Mesodermal cell (in vitro differentiated cells): ENCODE measurements at regions not wholly inside any gene's neighbourhood (a gene's known extent, or its start where the extent isn't known, plus 50 kb on each side); places are given as distances from the start of the nearest gene placed in this dataset.

Experiments
- H3K27ac ChIP-seq: 2 replicates; pipeline ENCODE4 v1.7.0; 2013; ENCODE audit warnings: mild to moderate bottlenecking, low read depth, low read length, moderate library complexity; ENCODE audit not compliant: severe bottlenecking
- H3K36me3 ChIP-seq: 2 replicates; pipeline ENCODE4 v1.7.1; 2013; ENCODE audit warnings: mild to moderate bottlenecking, low read length, moderate library complexity; ENCODE audit not compliant: control insufficient read depth, insufficient read depth
- H3K4me1 ChIP-seq: one replicate; pipeline ENCODE4 v1.7.1; 2013; ENCODE audit warnings: mild to moderate bottlenecking, low read length; ENCODE audit not compliant: insufficient read depth, control insufficient read depth, poor library complexity, severe bottlenecking
- H3K4me3 ChIP-seq: 2 replicates; pipeline ENCODE4 v1.7.0; 2013; ENCODE audit warnings: low read length, control low read depth, mild to moderate bottlenecking; ENCODE audit not compliant: insufficient read depth, poor library complexity, severe bottlenecking; ENCODE audit errors: extremely low read depth
- H3K9me3 ChIP-seq: 2 replicates; pipeline ENCODE4 v1.7.1; 2013; ENCODE audit warnings: mild to moderate bottlenecking, low read length, moderate library complexity; ENCODE audit not compliant: control insufficient read depth
- WGBS, 2 experiments: methylation state at CpG; one replicate each; pipeline ENCODE4 v1.1.5; 2013; ENCODE audit warnings: missing lambda C conversion rate in 2 of 2; ENCODE audit not compliant: insufficient coverage in 2 of 2; 5-methylcytosine and 5-hydroxymethylcytosine counted together

DNA sequence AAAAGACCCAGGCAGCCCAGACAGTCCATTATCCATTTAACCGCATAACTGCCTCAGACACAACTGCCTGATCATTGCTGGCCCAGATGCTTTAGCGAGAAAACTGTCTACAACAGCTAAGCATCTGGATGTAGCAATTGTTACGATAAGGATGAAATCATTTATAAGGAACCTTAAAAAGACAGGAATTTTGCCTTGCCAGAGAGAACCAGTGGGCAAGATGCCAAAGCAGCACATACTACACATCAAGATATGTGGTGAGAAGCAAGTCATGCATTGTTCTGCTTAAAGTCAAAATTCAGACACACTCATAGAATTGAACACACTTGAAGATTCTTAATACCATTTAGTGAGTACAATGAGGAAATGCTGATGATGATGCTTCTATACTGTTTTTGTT is 1525.3 kb downstream of the CDH8 start:
- no peaks in the 10 kb centered on the region for H3K9me3 ChIP-seq
- no peaks in the 10 kb centered on the region for H3K4me1 ChIP-seq
- no peak overlapping the region for H3K4me3 ChIP-seq
- H3K27ac ChIP-seq: no peak overlapping the region
- H3K36me3 ChIP-seq: no peaks in the 10 kb centered on the region
- 100% methylated on average over 1 to 2 of the region's 3 CpGs for WGBS, 2 experiments

DNA sequence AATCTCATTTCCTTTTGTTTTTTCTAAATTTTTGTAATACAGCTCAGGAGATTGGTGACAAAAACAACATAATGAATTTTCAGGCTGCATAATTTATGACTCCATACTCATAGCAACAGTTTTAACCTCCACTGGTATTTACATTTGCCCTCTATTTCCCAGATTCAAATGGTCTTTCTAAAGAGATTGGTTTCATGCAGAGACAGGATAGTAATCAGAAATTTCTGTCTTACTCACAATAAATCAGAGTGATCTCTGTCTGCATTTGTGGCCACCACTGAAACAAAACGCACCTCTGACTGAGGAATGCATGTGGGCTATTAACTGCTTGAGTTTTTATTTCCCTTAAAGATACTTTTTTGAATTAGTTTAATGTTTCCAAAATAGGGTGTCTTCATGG is 1526.0 kb downstream of the CDH8 start:
- WGBS, 2 experiments: no CpG with 5 or more reads among the region's 1 CpG

DNA sequence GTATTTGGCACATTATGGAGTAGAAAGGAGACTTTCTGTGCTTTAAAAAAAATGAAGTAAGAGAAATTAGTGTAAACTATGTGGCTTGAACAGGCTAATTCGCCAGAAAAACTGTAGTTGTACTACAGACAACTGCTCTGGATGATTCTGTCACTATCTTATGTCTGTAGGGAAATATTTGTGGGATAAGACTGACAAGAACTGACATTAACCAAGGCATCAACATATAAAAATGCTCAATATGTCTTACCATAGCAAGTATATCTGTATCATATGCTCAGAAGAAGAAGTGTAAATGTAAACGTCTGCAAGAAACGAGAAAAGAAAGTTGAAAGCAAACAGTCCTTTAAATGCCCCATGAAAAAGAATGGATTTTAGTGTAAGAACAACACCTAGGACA is 1545.0 kb downstream of the CDH8 start:
- Histone ChIP-seq H3K4me3 (no peak overlapping the region), H3K4me1 (no peaks in the 10 kb centered on the region), H3K27ac (no peak overlapping the region), H3K9me3 (no peaks in the 10 kb centered on the region), H3K36me3 (no peaks in the 10 kb centered on the region)
- WGBS, 2 experiments: no CpG with 5 or more reads among the region's 3 CpGs

More for the DNA sequence above, 1526.0 kb downstream of the CDH8 start:
- H3K36me3 ChIP-seq: no peaks in the 10 kb centered on the region
- no peaks in the 10 kb centered on the region for H3K4me1 ChIP-seq
- no peak overlapping the region for H3K4me3 ChIP-seq
- no peak overlapping the region for H3K27ac ChIP-seq
- no peaks in the 10 kb centered on the region for H3K9me3 ChIP-seq

DNA sequence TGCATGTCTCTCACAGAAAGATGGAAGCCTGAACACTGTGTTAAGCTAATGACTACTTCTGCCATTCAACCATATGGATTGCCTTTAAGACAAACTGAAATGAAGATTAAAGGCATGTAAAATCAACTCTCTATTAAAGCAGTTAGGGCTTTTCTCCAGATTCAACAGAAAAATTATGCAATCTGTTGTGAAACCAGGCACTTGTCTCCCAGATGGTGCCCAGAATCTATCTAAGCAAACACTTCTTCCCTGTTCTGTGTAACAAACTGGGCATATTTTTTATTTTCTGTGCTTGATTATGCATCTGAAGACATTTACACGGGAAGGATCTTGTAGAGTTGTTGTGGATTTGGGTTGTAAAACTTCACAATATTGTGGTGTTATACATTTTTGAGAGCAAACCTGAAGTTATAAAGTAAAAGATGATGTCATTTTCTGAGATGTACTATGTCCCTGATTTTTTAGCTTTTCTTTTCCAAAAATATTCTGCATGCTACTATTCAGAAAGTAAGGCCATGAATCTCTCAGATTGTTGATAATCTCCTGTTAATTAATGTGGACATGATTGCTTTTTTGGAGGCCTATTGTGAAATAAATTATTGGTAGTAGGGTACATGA is 1550.3 kb downstream of the CDH8 start:
- Histone ChIP-seq H3K4me1 (no peaks in the 10 kb centered on the region), H3K4me3 (no peak overlapping the region), H3K36me3 (no peaks in the 10 kb centered on the region), H3K27ac (no peak overlapping the region), H3K9me3 (no peaks in the 10 kb centered on the region)
- WGBS, 2 experiments: 67 to 89% methylated on average over 1 of the region's 1 CpG

DNA sequence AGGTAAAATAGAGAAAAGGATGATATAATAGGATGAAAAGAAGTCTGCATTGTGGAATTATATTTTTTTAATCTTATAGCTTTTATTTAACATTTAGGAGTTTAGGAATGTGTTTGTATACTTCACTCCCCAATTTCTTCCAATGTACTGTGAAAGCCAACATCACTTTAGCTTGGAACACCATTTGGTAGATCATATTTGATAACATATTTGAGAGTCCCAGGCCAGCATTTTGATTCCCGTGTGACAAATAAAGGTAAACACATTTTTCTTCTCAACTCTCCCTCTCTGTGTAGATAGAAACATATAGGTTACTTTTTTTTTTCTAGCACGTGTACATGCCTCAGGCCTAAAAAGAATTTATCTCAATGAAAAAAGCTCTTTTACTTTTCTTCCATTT is 1551.3 kb downstream of the CDH8 start:
- WGBS, 2 experiments: 78% methylated on average over 1 of the region's 2 CpGs; no CpG with 5 or more reads in 1 of the 2 experiments
- no peaks in the 10 kb centered on the region for H3K36me3 ChIP-seq
- H3K9me3 ChIP-seq: no peaks in the 10 kb centered on the region
- H3K4me3 ChIP-seq: no peak overlapping the region
- no peak overlapping the region for H3K27ac ChIP-seq
- H3K4me1 ChIP-seq: no peaks in the 10 kb centered on the region

DNA sequence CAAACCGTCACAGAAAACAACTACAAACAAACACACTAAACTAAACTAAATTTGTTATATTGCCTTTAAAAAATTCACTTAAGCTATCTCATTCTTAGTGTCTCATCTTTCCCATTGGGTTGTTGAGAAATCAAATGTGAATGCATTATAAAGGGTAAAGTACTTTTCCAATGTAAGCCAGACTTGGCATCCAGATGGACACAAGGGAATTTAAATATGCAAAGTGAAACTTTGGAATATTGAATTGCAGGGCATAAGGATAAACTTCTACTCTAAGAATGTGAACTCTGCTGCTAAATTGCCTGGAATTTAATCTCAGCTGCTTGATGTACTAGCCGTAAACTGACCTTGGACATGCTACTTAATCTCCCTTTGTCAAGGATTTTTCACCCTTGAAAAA is 1554.6 kb downstream of the CDH8 start:
- H3K27ac ChIP-seq: no peak overlapping the region
- WGBS, 2 experiments: no CpG with 5 or more reads among the region's 2 CpGs
- no peaks in the 10 kb centered on the region for H3K4me1 ChIP-seq
- no peaks in the 10 kb centered on the region for H3K9me3 ChIP-seq
- no peak overlapping the region for H3K4me3 ChIP-seq
- no peaks in the 10 kb centered on the region for H3K36me3 ChIP-seq

DNA sequence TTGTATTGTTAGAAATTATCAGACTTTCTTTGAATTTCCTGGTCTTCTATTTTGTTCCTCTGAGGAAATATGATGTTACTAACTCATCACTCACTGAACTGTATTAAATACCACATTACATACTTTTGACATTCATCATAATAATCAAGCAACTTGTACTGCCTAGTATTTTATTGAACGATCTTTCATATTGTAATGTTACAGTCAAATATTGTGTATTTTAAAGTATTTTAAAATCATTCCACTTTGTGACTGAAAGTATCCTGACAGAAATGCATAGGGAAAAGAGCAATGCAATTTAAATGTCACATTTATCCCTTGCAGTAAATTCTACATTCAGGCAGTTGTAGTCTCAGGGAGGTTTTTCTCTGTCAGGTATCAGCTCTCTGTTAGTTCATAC is 1557.4 kb downstream of the CDH8 start:
- no peaks in the 10 kb centered on the region for H3K9me3 ChIP-seq
- WGBS, 2 experiments: no CpG with 5 or more reads among the region's 1 CpG
- H3K27ac ChIP-seq: no peak overlapping the region
- no peaks in the 10 kb centered on the region for H3K4me1 ChIP-seq
- no peak overlapping the region for H3K4me3 ChIP-seq
- H3K36me3 ChIP-seq: no peaks in the 10 kb centered on the region

DNA sequence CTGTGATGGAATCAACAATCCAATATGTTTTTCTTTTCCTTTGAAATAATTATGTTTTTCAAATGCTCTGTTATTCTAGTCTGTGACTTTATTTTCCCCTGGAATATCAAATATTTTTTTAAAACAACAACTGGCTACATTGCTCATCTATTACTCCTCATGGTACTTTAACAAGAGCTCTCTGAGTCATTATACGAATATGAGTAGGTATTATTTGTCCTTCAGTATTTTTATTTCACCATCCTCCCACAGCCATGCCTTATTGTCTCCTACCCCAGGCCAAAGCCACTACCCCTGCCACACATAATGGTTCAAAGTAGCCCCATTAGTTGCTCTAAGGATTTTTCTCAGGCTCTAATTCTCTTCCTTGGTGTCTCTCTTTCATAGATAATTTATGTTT is 1572.3 kb downstream of the CDH8 start:
- Histone ChIP-seq H3K36me3 (no peaks in the 10 kb centered on the region), H3K9me3 (no peaks in the 10 kb centered on the region), H3K4me3 (no peak overlapping the region), H3K27ac (no peak overlapping the region), H3K4me1 (no peaks in the 10 kb centered on the region)
- WGBS, 2 experiments: no CpG with 5 or more reads among the region's 1 CpG

DNA sequence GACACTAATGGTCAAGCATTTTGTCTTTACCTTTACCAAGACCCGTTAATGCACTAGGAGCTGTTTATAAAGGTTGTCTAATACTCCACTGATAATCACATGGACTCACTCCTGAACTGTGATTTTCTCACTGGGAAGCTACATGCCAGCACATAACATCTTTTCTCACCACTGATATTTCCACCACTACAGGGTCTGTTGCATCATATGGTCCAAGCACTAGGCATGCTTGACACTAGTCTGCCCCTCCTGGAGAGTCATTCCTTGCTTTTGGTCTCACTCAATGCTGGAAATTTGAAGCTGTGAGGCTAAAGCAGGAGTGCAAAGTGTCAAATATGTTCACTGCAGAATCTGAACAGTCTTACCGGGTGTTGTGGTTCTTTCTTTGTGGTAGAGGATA is 1576.8 kb downstream of the CDH8 start:
- Histone ChIP-seq H3K9me3 (no peaks in the 10 kb centered on the region), H3K27ac (no peak overlapping the region), H3K4me1 (no peaks in the 10 kb centered on the region), H3K4me3 (no peak overlapping the region), H3K36me3 (no peaks in the 10 kb centered on the region)
- 90 to 100% methylated on average over 1 to 2 of the region's 2 CpGs for WGBS, 2 experiments

DNA sequence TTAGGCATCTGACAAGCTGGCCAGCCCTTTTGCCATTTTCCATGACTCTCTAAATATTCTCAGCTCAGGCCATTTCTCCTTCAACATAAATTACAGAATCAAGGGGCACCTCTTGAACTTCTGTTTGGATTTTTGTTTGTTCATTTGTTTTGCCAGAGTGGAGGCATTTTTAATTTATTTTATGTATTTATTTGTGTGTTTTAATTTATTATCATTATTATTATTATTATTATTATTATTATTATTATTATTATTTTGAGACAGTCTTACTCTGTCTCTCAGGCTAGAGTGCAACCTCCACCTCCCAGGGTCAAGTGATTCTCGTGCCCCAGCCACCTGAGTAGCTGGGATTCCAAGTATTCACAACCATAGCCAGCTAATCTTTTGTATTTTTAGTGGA is 1578.0 kb downstream of the CDH8 start:
- 60% methylated on average over 1 of the region's 1 CpG; no CpG with 5 or more reads in 1 of the 2 experiments for WGBS, 2 experiments
- no peaks in the 10 kb centered on the region for H3K4me1 ChIP-seq

DNA sequence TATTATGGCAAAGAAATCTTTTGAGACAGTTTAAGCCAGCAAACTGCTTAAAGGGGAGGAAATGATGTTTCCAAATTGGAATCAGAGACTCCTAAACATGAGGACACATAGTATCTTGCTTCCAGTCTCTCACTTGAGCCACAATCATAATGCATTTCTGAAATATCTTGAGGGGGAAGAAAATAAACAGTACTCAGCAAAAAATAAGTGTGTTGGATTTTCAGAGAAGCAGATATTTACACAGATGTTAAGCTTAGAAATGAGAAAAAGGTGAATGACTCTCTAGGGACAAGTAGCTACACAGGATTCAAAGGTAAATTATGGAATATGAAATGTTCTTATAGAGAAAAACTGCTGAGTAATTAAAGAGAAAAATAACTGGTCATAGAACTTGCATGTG is 1583.6 kb downstream of the CDH8 start:
- H3K4me3 ChIP-seq: no peak overlapping the region
- H3K36me3 ChIP-seq: no peaks in the 10 kb centered on the region
- no peaks in the 10 kb centered on the region for H3K9me3 ChIP-seq
- H3K27ac ChIP-seq: no peak overlapping the region
- H3K4me1 ChIP-seq: no peaks in the 10 kb centered on the region

More for the DNA sequence above, 1578.0 kb downstream of the CDH8 start:
- no peak overlapping the region for H3K27ac ChIP-seq
- H3K36me3 ChIP-seq: no peaks in the 10 kb centered on the region
- no peaks in the 10 kb centered on the region for H3K9me3 ChIP-seq
- H3K4me3 ChIP-seq: no peak overlapping the region
